H9 (cell line): ENCODE measurements at regions not wholly inside any gene's neighbourhood (a gene's known extent, or its start where the extent isn't known, plus 50 kb on each side); places are given as distances from the start of the nearest gene placed in this dataset.

Source experiments
- DNase-seq: peaks from one replicate; pipeline ENCODE4 v3.0.0-alpha.2; 2017
- H2AFZ ChIP-seq: one replicate; pipeline ENCODE4 v1.6.1; 2013; ENCODE audit warnings: mild to moderate bottlenecking, low read length, control low read depth, moderate library complexity
- H2AK5ac ChIP-seq: 2 replicates; pipeline ENCODE4 v1.6.1; 2013; ENCODE audit warnings: low read length, control low read depth, mixed read lengths; ENCODE audit not compliant: insufficient read length
- H2BK120ac ChIP-seq: one replicate; pipeline ENCODE4 v1.6.1; 2013; ENCODE audit warnings: low read depth, mild to moderate bottlenecking, low read length, control low read depth, inconsistent platforms; ENCODE audit not compliant: poor library complexity, severe bottlenecking
- H2BK12ac ChIP-seq: 2 replicates; pipeline ENCODE4 v1.6.1; 2013; ENCODE audit warnings: low read length, control low read depth, mixed read lengths, low read depth; ENCODE audit not compliant: insufficient read length
- H2BK15ac ChIP-seq: 2 replicates; pipeline ENCODE4 v1.6.1; 2013; ENCODE audit warnings: low read depth, low read length, control low read depth
- H2BK20ac ChIP-seq: one replicate; pipeline ENCODE4 v1.6.1; 2013; ENCODE audit warnings: low read depth, mild to moderate bottlenecking, low read length, control low read depth, inconsistent platforms; ENCODE audit not compliant: poor library complexity, severe bottlenecking
- H2BK5ac ChIP-seq: 2 replicates; pipeline ENCODE4 v1.6.1; 2013; ENCODE audit warnings: low read length, control low read depth, mixed read lengths; ENCODE audit not compliant: insufficient read length
- H3K14ac ChIP-seq: 2 replicates; pipeline ENCODE4 v1.6.1; 2013; ENCODE audit warnings: low read length, control low read depth; ENCODE audit not compliant: insufficient read depth
- H3K18ac ChIP-seq: 2 replicates; pipeline ENCODE4 v1.6.1; 2013; ENCODE audit warnings: low read depth, mild to moderate bottlenecking, mixed read lengths, low read length, control low read depth; ENCODE audit not compliant: insufficient read length
- H3K23ac ChIP-seq: 2 replicates; pipeline ENCODE4 v1.6.1; 2013; ENCODE audit warnings: low read length, control low read depth, mixed read lengths, low read depth; ENCODE audit not compliant: insufficient read length
- H3K23me2 ChIP-seq: 2 replicates; pipeline ENCODE4 v1.6.1; 2013; ENCODE audit warnings: low read depth, mild to moderate bottlenecking, mixed read lengths, low read length, control low read depth; ENCODE audit not compliant: insufficient read length, poor library complexity, severe bottlenecking
- H3K27ac ChIP-seq: 2 replicates; pipeline ENCODE4 v1.5.1; 2013; ENCODE audit warnings: low read length, control low read depth, mixed read lengths, low read depth; ENCODE audit not compliant: insufficient read length
- H3K27me3 ChIP-seq: 2 replicates; pipeline ENCODE4 v1.6.1; 2013; ENCODE audit warnings: low read length, control low read depth, inconsistent platforms; ENCODE audit not compliant: insufficient read depth
- H3K4ac ChIP-seq: 2 replicates; pipeline ENCODE4 v1.6.1; 2013; ENCODE audit warnings: low read depth, mild to moderate bottlenecking, control low read depth, inconsistent platforms, low read length, moderate library complexity
- H3K4me1 ChIP-seq: 2 replicates; pipeline ENCODE4 v1.6.1; 2013; ENCODE audit warnings: low read length, control low read depth, inconsistent platforms; ENCODE audit not compliant: insufficient read depth
- H3K4me2 ChIP-seq: 2 replicates; pipeline ENCODE4 v1.6.1; 2013; ENCODE audit warnings: low read length, control low read depth, mixed read lengths; ENCODE audit not compliant: insufficient read length, insufficient read depth
- H3K56ac ChIP-seq: 2 replicates; pipeline ENCODE4 v1.6.1; 2013; ENCODE audit warnings: low read depth, mild to moderate bottlenecking, mixed read lengths, low read length, control low read depth; ENCODE audit not compliant: insufficient read length
- H3K79me1 ChIP-seq: 2 replicates; pipeline ENCODE4 v1.6.1; 2013; ENCODE audit warnings: low read depth, mild to moderate bottlenecking, moderate library complexity, low read length, control low read depth, inconsistent platforms; ENCODE audit not compliant: insufficient read depth, poor library complexity, severe bottlenecking
- H3K79me2 ChIP-seq: 2 replicates; pipeline ENCODE4 v1.6.1; 2013; ENCODE audit warnings: low read length, control low read depth, inconsistent platforms; ENCODE audit not compliant: insufficient read depth
- H3K9ac ChIP-seq: 2 replicates; pipeline ENCODE4 v1.6.1; 2013; ENCODE audit warnings: low read length, control low read depth, mixed read lengths; ENCODE audit not compliant: insufficient read length; ENCODE audit errors: extremely low read depth
- H3K9me3 ChIP-seq: one replicate; pipeline ENCODE4 v1.6.1; 2013; ENCODE audit warnings: low read depth, low read length, inconsistent platforms; ENCODE audit not compliant: control insufficient read depth
- H3T11ph ChIP-seq: one replicate; pipeline ENCODE4 v1.6.1; 2013; ENCODE audit warnings: mild to moderate bottlenecking, low read length, control low read depth, inconsistent platforms
- H4K20me1 ChIP-seq: one replicate; pipeline ENCODE4 v1.6.1; 2013; ENCODE audit not compliant: control insufficient read depth, insufficient read length, insufficient read depth
- H4K5ac ChIP-seq: 2 replicates; pipeline ENCODE4 v1.6.1; 2013; ENCODE audit warnings: low read depth, mild to moderate bottlenecking, mixed read lengths, low read length, control low read depth; ENCODE audit not compliant: insufficient read length
- H4K8ac ChIP-seq: replicated peaks from 2 replicates; pipeline ENCODE4 v1.6.1; 2013; ENCODE audit warnings: low read length, control low read depth, mixed read lengths, low read depth; ENCODE audit not compliant: insufficient read length
- H4K91ac ChIP-seq: 2 replicates; pipeline ENCODE4 v1.6.1; 2013; ENCODE audit warnings: low read depth, mild to moderate bottlenecking, moderate library complexity, mixed read lengths, low read length, control low read depth; ENCODE audit not compliant: insufficient read length
- H3K27ac Mint-ChIP-seq, 3 experiments: 2 replicates in 2 of 3; 3 replicates in 1 of 3; pipeline ENCODE4 v1.8.0; 2020 to 2021; ENCODE audit warnings: mixed read lengths in 3 of 3, mild to moderate bottlenecking in 1 of 3, moderate library complexity in 1 of 3
- H3K27me3 Mint-ChIP-seq: 2 replicates; pipeline ENCODE4 v1.8.0; 2021; ENCODE audit warnings: low read depth, mild to moderate bottlenecking, moderate library complexity, mixed read lengths
- H3K36me3 Mint-ChIP-seq, 3 experiments: 2 replicates in 2 of 3; 3 replicates in 1 of 3; pipeline ENCODE4 v1.8.0; 2020 to 2021; ENCODE audit warnings: low read depth in 3 of 3, mixed read lengths in 3 of 3; ENCODE audit not compliant: insufficient read depth in 1 of 3
- H3K4me1 Mint-ChIP-seq, 2 experiments: 2 replicates each; pipeline ENCODE4 v1.8.0; 2020; ENCODE audit warnings: mixed read lengths in 2 of 2
- H3K4me3 Mint-ChIP-seq, 2 experiments: 2 replicates in 1 of 2; 3 replicates in 1 of 2; pipeline ENCODE4 v1.8.0; 2020 to 2021; ENCODE audit warnings: mild to moderate bottlenecking in 2 of 2, mixed read lengths in 2 of 2, moderate library complexity in 1 of 2
- H3K9me3 Mint-ChIP-seq, 2 experiments: 2 replicates in 1 of 2; 3 replicates in 1 of 2; pipeline ENCODE4 v1.8.0; 2020; ENCODE audit warnings: mild to moderate bottlenecking in 2 of 2, mixed read lengths in 2 of 2, moderate library complexity in 1 of 2
- WGBS: extraction: QIAGEN DNeasy Blood & Tissue Kit; methylation state at CpG from one replicate; pipeline ENCODE4 v1.1.7; 2013; ENCODE audit warnings: missing lambda C conversion rate, low lambda C conversion rate, mixed read lengths; ENCODE audit not compliant: insufficient read length; ENCODE audit errors: extremely low coverage; 5-methylcytosine and 5-hydroxymethylcytosine counted together
- TF ChIP-seq, protein P1 (sequence below): fragments of 200-600 bp; sonication (generic); conservative IDR thresholded peaks from 3 replicates; pipeline ENCODE4 v1.8.0; 2021; ENCODE audit warnings: antibody characterized with exemption, mild to moderate bottlenecking

DNA sequence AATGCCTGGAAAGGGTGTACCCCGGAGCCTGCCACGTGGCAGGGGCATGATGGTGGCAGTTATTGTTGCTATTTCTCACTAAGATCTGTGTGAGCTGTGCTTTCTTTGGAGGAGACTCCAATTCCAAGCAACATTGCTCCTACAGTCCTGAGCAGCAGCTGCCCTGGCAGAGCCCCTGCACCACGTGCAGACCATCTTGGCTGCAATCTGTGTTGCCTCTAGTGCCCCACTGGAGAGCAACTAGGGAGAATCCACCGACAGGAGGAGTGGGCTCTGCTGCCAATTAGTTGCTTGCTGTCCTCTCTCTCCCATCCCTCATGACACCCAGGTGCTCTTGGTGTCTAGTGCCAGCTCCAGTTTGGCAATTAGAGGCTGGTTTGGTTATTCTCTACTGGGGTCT is 116.0 kb downstream of the PXDC1 start:
- H3T11ph ChIP-seq: no peak overlapping the region
- H3K56ac ChIP-seq: no peak overlapping the region
- H4K91ac ChIP-seq: no peak overlapping the region
- H3K79me2 ChIP-seq: no peaks in the 10 kb centered on the region
- H2BK20ac ChIP-seq: no peak overlapping the region
- no peak overlapping the region for H2BK15ac ChIP-seq
- Mint-ChIP-seq H3K9me3 (no peaks in the 10 kb centered on the region), H3K4me3 (no peak overlapping the region), H3K27ac (no peak overlapping the region), H3K36me3 (no peaks in the 10 kb centered on the region), H3K4me1 (peaks cover 0 to under 1% of the 10 kb centered on the region in 2 experiments; a peak in 1 of 4 replicates), H3K27me3 (peaks cover 12% of the 10 kb centered on the region)
- H4K20me1 ChIP-seq: no peaks in the 10 kb centered on the region
- no peaks in the 10 kb centered on the region for H3K27me3 ChIP-seq
- no CpG with 5 or more reads among the region's 4 CpGs for WGBS
- H3K9me3 ChIP-seq: no peaks in the 10 kb centered on the region
- H3K79me1 ChIP-seq: no peaks in the 10 kb centered on the region
- H2AK5ac ChIP-seq: no peak overlapping the region
- H2BK120ac ChIP-seq: no peak overlapping the region
- H3K23me2 ChIP-seq: no peaks in the 10 kb centered on the region
- H2BK12ac ChIP-seq: no peak overlapping the region
- H3K18ac ChIP-seq: no peak overlapping the region
- H3K9ac ChIP-seq: no peak overlapping the region
- no peak overlapping the region for H4K8ac ChIP-seq
- no peak overlapping the region for H3K4ac ChIP-seq
- no peak overlapping the region for H3K4me2 ChIP-seq
- TF ChIP-seq, protein P1, sequence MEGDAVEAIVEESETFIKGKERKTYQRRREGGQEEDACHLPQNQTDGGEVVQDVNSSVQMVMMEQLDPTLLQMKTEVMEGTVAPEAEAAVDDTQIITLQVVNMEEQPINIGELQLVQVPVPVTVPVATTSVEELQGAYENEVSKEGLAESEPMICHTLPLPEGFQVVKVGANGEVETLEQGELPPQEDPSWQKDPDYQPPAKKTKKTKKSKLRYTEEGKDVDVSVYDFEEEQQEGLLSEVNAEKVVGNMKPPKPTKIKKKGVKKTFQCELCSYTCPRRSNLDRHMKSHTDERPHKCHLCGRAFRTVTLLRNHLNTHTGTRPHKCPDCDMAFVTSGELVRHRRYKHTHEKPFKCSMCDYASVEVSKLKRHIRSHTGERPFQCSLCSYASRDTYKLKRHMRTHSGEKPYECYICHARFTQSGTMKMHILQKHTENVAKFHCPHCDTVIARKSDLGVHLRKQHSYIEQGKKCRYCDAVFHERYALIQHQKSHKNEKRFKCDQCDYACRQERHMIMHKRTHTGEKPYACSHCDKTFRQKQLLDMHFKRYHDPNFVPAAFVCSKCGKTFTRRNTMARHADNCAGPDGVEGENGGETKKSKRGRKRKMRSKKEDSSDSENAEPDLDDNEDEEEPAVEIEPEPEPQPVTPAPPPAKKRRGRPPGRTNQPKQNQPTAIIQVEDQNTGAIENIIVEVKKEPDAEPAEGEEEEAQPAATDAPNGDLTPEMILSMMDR: no peak
- no peak overlapping the region for H3K23ac ChIP-seq
- no peak overlapping the region for H2BK5ac ChIP-seq
- H3K4me1 ChIP-seq: no peaks in the 10 kb centered on the region
- H3K14ac ChIP-seq: no peak overlapping the region
- H4K5ac ChIP-seq: no peak overlapping the region
- DNase-seq: no peak
- H3K27ac ChIP-seq: no peak overlapping the region
- no peak overlapping the region for H2AFZ ChIP-seq
